Left lung (tissue), 4 donors: ENCODE measurements at regions not wholly inside any gene's neighbourhood (a gene's known extent, or its start where the extent isn't known, plus 50 kb on each side); places are given as distances from the start of the nearest gene placed in this dataset.

Experiments used
- ATAC-seq: fragments of 200-7000 bp; cut with Tn5 transposase; one replicate; pipeline ENCODE4 v1.9.1; 2020; ENCODE audit warnings: moderate library complexity
- DNase-seq, 4 donors: peaks; one replicate each; pipeline ENCODE4 v3.0.0-alpha.2; 2013 to 2020
- H3K27ac ChIP-seq, 2 donors: fragments of 200-600 bp; sonication (generic) in 1 of 2; one replicate each; pipeline versions ENCODE4 v1.5.0 to v1.8.0; 2020 to 2021
- H3K27me3 ChIP-seq, 2 donors: fragments of 200-600 bp; sonication (generic) in 1 of 2; one replicate each; pipeline versions ENCODE4 v1.5.0 to v1.8.0; 2020 to 2021
- H3K36me3 ChIP-seq, 2 donors: fragments of 200-600 bp; sonication (generic) in 1 of 2; one replicate each; pipeline versions ENCODE4 v1.5.0 to v1.8.0; 2020 to 2021
- H3K4me1 ChIP-seq, 2 donors: fragments of 200-600 bp; one replicate each; pipeline ENCODE4 v1.8.0; 2021
- H3K4me3 ChIP-seq, 2 donors: fragments of 200-600 bp; sonication (generic) in 1 of 2; one replicate each; pipeline versions ENCODE4 v1.5.0 to v1.8.0; 2020 to 2021; ENCODE audit warnings: mild to moderate bottlenecking in 1 of 2
- H3K9me3 ChIP-seq, 2 donors: fragments of 200-600 bp; sonication (generic) in 1 of 2; one replicate each; pipeline versions ENCODE4 v1.5.0 to v1.8.0; 2020 to 2021
- intact Hi-C, 2 donors: fragments of 100-400 bp; cut with DNase I; formaldehyde crosslinking; loops; one replicate each; pipeline versions ENCODE4 v1.11.2 to v1.14.2; 2022
- TF ChIP-seq, protein P1 (sequence below), 2 donors: fragments of 200-600 bp; sonication (generic) in 1 of 2; IDR thresholded peaks; one replicate each; pipeline versions ENCODE4 v1.5.0 to v1.8.0; 2021; ENCODE audit warnings: antibody characterized with exemption in 2 of 2
- donor health status: DM: no; HTN: yes; CAD: no.
- donor health status: DM: no; HTN: no; CAD: no.

DNA sequence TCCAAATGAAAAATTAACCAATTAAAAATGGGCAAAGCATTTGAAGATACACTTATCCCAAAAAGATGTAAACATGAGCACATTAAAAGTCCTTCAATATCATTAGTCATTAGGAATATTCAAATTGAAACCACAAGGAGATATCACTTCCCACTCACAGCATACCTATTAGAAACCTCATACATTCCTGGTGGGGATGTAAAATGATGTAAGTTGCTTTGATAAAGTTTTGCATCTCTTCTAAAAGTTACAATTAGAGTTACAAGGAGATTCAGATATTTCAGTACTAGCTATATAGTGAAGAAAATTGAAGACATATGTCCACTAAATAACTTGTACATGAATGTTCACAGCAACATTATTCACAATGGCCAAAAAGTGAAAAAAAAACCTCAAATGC lies 1109.3 kb upstream of the LCORL start:
- TF ChIP-seq, protein P1, sequence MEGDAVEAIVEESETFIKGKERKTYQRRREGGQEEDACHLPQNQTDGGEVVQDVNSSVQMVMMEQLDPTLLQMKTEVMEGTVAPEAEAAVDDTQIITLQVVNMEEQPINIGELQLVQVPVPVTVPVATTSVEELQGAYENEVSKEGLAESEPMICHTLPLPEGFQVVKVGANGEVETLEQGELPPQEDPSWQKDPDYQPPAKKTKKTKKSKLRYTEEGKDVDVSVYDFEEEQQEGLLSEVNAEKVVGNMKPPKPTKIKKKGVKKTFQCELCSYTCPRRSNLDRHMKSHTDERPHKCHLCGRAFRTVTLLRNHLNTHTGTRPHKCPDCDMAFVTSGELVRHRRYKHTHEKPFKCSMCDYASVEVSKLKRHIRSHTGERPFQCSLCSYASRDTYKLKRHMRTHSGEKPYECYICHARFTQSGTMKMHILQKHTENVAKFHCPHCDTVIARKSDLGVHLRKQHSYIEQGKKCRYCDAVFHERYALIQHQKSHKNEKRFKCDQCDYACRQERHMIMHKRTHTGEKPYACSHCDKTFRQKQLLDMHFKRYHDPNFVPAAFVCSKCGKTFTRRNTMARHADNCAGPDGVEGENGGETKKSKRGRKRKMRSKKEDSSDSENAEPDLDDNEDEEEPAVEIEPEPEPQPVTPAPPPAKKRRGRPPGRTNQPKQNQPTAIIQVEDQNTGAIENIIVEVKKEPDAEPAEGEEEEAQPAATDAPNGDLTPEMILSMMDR (IDR thresholded peaks at IDR 0.05) = no peak
- no peak overlapping the region for H3K4me3 ChIP-seq
- H3K4me1 ChIP-seq = no peaks in the 10 kb centered on the region
- no peaks in the 10 kb centered on the region for H3K27me3 ChIP-seq
- H3K9me3 ChIP-seq = peaks cover 0 to 2% of the 10 kb centered on the region in 2 donors
- no peak for ATAC-seq
- intact Hi-C loops = no loop called here
- no peak overlapping the region for H3K27ac ChIP-seq
- H3K36me3 ChIP-seq = no peaks in the 10 kb centered on the region
- no peak for DNase-seq

DNA sequence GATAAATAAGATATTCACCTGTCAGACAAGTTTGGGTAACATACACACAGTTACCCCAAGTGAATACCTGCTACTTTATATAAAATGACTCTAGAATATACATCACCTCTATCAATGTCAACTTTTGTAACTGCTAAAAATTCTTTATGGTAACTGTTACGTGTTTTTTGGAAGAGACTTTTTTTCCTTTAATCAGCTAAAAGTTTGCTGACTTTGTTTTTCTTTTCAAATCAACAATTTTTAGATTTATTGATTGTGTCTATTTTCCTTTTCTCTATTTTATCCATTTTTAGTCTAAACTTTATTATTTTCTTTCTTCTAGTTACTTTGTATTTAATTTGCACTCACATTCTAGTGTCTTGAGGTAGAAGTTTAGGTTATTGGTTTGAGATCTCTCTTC lies 1106.6 kb upstream of the LCORL start:
- Histone ChIP-seq H3K4me3 (no peak overlapping the region), H3K27me3 (no peaks in the 10 kb centered on the region), H3K36me3 (no peaks in the 10 kb centered on the region), H3K27ac (no peak overlapping the region), H3K4me1 (no peaks in the 10 kb centered on the region), H3K9me3 (no peaks in the 10 kb centered on the region)
- intact Hi-C loops = no loop called here
- DNase-seq (no peak), ATAC-seq (no peak)
- TF ChIP-seq, protein P1 (IDR thresholded peaks at IDR 0.05) = no peak

DNA sequence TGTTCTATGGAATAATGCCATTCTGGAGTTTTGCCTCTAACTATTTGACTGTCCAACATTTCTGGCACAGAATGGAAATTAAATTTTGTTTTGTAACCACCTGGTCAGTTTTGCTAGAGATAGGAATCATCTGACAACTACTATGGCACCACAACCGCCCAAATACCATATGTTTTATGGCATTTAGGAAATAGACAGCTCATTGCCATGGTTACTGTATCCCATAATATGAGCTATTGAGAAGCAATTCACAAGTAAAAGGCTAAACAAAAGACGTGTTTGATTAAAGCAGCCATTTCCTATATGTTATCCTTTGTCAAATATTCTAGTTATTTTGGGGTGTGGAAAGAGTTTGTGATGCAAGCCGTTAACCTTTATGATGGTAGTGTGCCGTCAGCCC lies 1105.3 kb upstream of the LCORL start:
- no peak overlapping the region for H3K4me3 ChIP-seq
- TF ChIP-seq, protein P1 (IDR thresholded peaks at IDR 0.05) = no peak

DNA sequence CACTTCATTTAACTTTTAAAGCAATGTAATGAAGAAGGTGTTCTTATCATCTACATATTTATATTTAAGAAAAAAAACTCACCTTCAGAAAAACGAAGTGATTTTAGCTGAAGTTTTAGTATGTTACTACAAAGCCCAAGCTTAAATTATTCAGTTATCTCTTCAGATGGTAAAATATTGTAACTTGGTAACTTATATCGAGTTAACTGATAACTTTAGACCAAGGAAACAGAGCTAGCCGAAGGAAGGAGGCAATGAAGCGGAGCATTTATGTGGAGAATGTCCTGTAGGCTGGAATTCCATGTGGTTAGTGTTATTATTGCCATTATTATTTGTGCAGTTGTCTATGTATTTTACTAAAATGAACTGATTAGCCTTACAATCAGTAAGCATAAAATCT lies 1102.1 kb upstream of the LCORL start:
- H3K4me1 ChIP-seq = no peaks in the 10 kb centered on the region
- no peaks in the 10 kb centered on the region for H3K36me3 ChIP-seq
- intact Hi-C loops = no loop called here
- no peaks in the 10 kb centered on the region for H3K9me3 ChIP-seq
- TF ChIP-seq, protein P1 (IDR thresholded peaks at IDR 0.05) = no peak
- no peaks in the 10 kb centered on the region for H3K27me3 ChIP-seq
- no peak for DNase-seq
- ATAC-seq = no peak
- no peak overlapping the region for H3K4me3 ChIP-seq
- H3K27ac ChIP-seq = no peak overlapping the region

More for the DNA sequence above, 1105.3 kb upstream of the LCORL start:
- ATAC-seq = no peak
- Histone ChIP-seq H3K36me3 (no peaks in the 10 kb centered on the region), H3K27ac (no peak overlapping the region), H3K27me3 (no peaks in the 10 kb centered on the region), H3K4me1 (no peaks in the 10 kb centered on the region), H3K9me3 (no peaks in the 10 kb centered on the region)
- intact Hi-C loops = no loop called here
- no peak for DNase-seq

DNA sequence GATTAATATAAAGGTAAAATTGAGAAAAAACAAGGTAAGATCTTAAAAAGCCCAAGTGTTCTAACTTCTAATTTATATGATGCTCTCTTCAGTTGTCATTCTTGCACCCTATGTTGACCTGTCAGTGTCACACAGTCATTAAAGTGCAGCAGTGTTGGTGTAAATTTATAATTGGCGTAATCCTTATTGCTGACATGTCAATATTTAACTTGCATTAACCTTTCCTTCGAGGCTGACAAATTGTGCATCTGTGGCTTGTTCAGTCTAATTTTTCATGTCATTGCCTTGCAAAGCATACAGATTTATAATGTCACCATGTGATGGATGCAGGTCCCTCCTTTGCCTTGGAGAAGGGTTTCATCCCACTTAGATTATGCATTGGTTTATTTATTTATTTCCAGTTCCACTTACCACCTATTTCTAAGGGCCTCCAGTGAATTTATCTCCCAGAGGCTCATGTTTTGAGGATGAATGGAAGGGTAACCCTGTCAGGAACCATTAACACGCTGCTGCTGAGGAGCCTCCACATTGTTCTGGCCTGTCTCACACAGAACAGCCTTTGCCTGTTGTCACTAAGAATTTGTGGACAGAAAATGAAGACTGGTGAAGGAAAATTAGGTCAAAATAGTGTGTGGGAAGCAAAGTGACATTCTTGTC lies 1098.5 kb upstream of the LCORL start:
- H3K36me3 ChIP-seq = no peaks in the 10 kb centered on the region
- intact Hi-C loops = no loop called here
- DNase-seq (no peak), ATAC-seq (no peak)
- no peaks in the 10 kb centered on the region for H3K4me1 ChIP-seq
- TF ChIP-seq, protein P1 (IDR thresholded peaks at IDR 0.05) = no peak
- no peak overlapping the region for H3K4me3 ChIP-seq
- H3K27ac ChIP-seq = no peak overlapping the region
- H3K27me3 ChIP-seq = no peaks in the 10 kb centered on the region
- H3K9me3 ChIP-seq = no peaks in the 10 kb centered on the region
